ENCODE measurements at regions not wholly inside any gene's neighbourhood (a gene's known extent, or its start where the extent isn't known, plus 50 kb on each side); places are given as distances from the start of the nearest gene placed in this dataset.

DNA sequence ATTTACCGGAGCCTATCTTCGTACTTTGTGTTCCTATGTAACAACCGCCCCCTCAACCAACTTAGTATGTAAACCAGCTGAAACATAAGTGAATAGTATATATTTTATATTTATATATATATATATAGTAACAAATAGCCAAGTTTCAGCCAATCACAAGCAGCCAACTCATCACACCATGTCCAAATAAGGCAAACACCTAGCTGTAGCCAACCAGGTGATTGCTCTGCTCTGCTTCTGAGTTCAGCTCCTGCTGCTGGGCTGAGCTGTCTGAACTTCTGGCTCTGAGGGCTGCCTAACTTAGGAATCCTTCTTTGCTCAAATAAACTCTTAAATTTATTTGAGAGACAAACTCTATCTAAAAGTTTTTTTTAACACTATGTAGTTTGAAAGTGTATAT, 101.6 kb upstream of the SOX4 start:
- Mint-ChIP-seq H3K27me3 (ENCODE audit: low read depth) (no peaks in the 10 kb centered on the region), H3K36me3 (ENCODE audit: low read depth) (no peaks in the 10 kb centered on the region), H3K4me3 (no peak overlapping the region), H3K9me3 (peaks cover 3% of the 10 kb centered on the region), H3K4me1 (peaks cover 32% of the 10 kb centered on the region), H3K27ac (peak overlapping the region in 2 of 3 experiments; percentile 28 to 41)
- TF ChIP-seq, protein P1, sequence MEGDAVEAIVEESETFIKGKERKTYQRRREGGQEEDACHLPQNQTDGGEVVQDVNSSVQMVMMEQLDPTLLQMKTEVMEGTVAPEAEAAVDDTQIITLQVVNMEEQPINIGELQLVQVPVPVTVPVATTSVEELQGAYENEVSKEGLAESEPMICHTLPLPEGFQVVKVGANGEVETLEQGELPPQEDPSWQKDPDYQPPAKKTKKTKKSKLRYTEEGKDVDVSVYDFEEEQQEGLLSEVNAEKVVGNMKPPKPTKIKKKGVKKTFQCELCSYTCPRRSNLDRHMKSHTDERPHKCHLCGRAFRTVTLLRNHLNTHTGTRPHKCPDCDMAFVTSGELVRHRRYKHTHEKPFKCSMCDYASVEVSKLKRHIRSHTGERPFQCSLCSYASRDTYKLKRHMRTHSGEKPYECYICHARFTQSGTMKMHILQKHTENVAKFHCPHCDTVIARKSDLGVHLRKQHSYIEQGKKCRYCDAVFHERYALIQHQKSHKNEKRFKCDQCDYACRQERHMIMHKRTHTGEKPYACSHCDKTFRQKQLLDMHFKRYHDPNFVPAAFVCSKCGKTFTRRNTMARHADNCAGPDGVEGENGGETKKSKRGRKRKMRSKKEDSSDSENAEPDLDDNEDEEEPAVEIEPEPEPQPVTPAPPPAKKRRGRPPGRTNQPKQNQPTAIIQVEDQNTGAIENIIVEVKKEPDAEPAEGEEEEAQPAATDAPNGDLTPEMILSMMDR (IDR thresholded peaks at IDR 0.05; ENCODE audit: unreplicated experiment in 3 of 3): no peak

DNA sequence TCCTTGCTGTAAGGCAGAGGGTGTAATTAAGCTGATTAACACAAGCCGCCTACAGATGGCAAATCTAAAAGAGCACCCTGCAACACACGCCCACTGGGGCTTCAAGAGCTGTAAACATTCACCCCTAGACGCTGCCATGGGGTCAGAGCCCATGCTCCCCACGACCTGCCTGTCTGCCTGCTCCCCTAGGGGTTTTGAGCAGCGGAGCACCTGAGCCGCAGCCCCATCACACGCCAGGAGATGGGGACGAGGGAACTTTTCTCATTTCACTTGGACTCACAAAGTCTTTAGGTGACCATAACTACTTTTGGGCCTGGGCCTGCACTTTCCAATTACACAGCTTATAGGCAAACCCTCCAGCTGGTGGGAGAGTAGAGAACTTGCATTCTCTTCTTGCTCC, 99.0 kb upstream of the SOX4 start:
- no peaks in the 10 kb centered on the region for H3K36me3 Mint-ChIP-seq (ENCODE audit: low read depth)
- peaks cover 35% of the 10 kb centered on the region for H3K4me1 Mint-ChIP-seq
- TF ChIP-seq, protein P1 (IDR thresholded peaks at IDR 0.05; ENCODE audit: unreplicated experiment in 3 of 3): no peak
- no peaks in the 10 kb centered on the region for H3K27me3 Mint-ChIP-seq (ENCODE audit: low read depth)
- H3K9me3 Mint-ChIP-seq: peaks cover 3% of the 10 kb centered on the region
- H3K4me3 Mint-ChIP-seq: no peak overlapping the region
- H3K27ac Mint-ChIP-seq: peak overlapping the region in 1 of 3 experiments; percentile 10

DNA sequence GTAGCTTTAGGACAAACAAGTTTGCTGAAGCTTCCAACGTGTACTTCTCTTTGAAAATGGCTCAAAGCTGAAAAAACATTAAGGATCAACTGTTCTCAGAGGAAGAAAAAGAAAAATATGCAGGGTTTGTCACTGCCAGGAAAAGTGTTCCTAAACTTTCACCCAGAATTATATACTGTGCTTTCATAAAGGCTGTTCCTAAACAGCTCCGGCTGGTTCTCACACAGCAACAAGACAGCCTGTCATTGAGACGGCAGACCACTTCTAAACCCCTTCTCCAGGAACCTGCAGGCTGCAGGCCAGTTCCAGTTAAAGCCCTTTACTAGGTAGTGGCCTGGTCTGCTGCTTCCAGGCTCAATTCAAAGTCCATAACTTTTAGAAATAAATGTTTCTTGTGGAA, 97.4 kb upstream of the SOX4 start:
- TF ChIP-seq, protein P1 (IDR thresholded peaks at IDR 0.05; ENCODE audit: unreplicated experiment in 3 of 3): no peak
- Mint-ChIP-seq H3K9me3 (peaks cover 3% of the 10 kb centered on the region), H3K36me3 (ENCODE audit: low read depth) (no peaks in the 10 kb centered on the region), H3K27me3 (ENCODE audit: low read depth) (no peaks in the 10 kb centered on the region), H3K4me3 (no peak overlapping the region), H3K4me1 (peaks cover 42% of the 10 kb centered on the region), H3K27ac (peak overlapping the region; percentile 87 to 93 (median 90))

DNA sequence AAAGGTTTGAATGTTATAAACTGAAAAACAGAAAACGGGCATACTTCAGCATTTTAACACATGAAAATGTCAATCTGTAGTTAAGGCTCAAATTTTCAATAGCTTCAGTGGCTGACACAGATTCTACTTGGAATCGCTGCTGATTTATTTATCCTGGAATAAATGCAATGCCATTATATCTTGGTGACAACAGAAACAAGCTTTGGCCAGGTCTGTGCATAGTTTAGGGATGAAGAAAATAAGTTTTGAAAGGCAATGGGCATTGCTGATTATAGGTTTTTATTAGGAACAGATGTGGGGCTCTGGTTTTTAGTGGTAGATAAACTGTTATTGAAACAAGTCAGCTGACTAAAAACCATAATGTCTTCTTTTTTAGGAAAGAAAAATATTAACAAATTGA, 96.8 kb upstream of the SOX4 start:
- H3K4me1 Mint-ChIP-seq: peaks cover 45% of the 10 kb centered on the region
- H3K27ac Mint-ChIP-seq: peak overlapping the region; percentile 87 to 93 (median 90)
- H3K27me3 Mint-ChIP-seq (ENCODE audit: low read depth): no peaks in the 10 kb centered on the region
- TF ChIP-seq, protein P1 (IDR thresholded peaks at IDR 0.05; ENCODE audit: unreplicated experiment in 3 of 3): no peak
- no peaks in the 10 kb centered on the region for H3K36me3 Mint-ChIP-seq (ENCODE audit: low read depth)
- H3K9me3 Mint-ChIP-seq: peaks cover 3% of the 10 kb centered on the region
- H3K4me3 Mint-ChIP-seq: no peak overlapping the region

DNA sequence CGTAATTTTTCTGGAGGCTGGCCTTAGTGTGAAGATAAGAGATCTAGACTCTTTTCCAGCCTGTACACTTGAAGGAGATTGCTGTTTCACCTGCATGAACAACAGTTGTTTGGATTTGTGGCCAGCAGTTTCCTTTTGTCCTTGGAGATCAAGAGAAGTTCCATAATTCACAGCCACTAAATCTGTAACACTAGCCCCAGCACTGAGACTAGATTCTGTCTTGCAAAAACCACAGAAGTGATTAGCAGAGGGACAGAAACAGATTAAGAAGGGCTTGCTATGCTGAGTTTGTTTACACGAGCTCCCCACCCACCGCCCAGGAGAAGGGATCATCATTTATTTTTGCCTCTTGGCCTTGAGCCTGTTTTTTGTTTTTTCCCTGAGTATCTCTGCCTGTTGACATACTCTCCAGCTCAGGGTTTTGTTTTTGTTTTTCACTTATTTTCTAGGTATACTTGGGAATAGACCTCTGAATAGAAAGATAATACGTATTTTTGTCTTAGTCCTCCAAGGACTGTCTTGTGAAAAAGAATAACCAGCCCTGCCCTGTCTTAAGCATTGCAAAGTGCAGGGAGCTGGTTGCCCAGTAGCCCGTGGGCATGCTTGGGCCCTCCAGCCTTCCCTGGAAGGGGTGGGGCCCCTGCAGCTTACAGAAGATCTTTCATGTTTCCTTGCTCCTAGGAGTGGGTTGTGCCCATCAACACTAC, 93.1 kb upstream of the SOX4 start:
- H3K27me3 Mint-ChIP-seq (ENCODE audit: low read depth): no peaks in the 10 kb centered on the region
- peak overlapping the region; percentile 32 to 72 (median 67) for H3K27ac Mint-ChIP-seq
- H3K4me1 Mint-ChIP-seq: peaks cover 50% of the 10 kb centered on the region
- TF ChIP-seq, protein P1 (IDR thresholded peaks at IDR 0.05; ENCODE audit: unreplicated experiment in 3 of 3): no peak
- no peak overlapping the region for H3K4me3 Mint-ChIP-seq
- no peaks in the 10 kb centered on the region for H3K36me3 Mint-ChIP-seq (ENCODE audit: low read depth)
- no peaks in the 10 kb centered on the region for H3K9me3 Mint-ChIP-seq

DNA sequence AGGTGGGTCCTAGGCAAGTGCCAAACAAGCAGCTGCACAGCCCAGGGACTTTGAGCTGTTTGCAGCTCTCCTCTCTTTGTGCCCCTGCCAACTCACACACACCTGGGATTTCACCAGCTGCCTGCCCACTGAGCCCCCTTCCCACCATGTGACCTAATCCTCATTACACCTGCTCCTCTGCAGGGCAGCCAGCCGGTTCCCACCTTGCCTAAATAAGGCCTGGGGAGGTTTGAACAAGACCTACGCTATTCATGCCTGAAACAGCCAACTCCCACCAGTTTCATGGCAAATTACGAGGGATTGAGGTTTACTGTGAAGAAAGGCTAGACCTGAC, 92.6 kb upstream of the SOX4 start:
- Mint-ChIP-seq H3K27me3 (ENCODE audit: low read depth) (no peaks in the 10 kb centered on the region), H3K4me3 (no peak overlapping the region), H3K9me3 (no peaks in the 10 kb centered on the region)

More for the DNA sequence above, 92.6 kb upstream of the SOX4 start:
- TF ChIP-seq, protein P1 (IDR thresholded peaks at IDR 0.05; ENCODE audit: unreplicated experiment in 3 of 3): no peak
- Mint-ChIP-seq H3K4me1 (peaks cover 46% of the 10 kb centered on the region), H3K27ac (peak overlapping the region; percentile 51 to 72 (median 69)), H3K36me3 (ENCODE audit: low read depth) (no peaks in the 10 kb centered on the region)

All from nephron (organoid).